Smooth muscle cell (in vitro differentiated cells): ENCODE measurements at regions not wholly inside any gene's neighbourhood (a gene's known extent, or its start where the extent isn't known, plus 50 kb on each side); places are given as distances from the start of the nearest gene placed in this dataset.

Experiments used
- DNase-seq: peaks from one replicate; lab custom pipeline; 2025; ENCODE audit not compliant: unreplicated experiment; lab: John Stamatoyannopoulos, UW
- H2AFZ ChIP-seq: fragments of 200-600 bp; sonication (generic); 2 replicates; pipeline ENCODE4 v1.6.0; 2016; ENCODE audit warnings: antibody characterized with exemption, low read depth, mild to moderate bottlenecking
- H3F3A ChIP-seq: fragments of 200-600 bp; sonication (generic); 2 replicates; pipeline ENCODE4 v1.6.0; 2017; ENCODE audit warnings: antibody characterized with exemption, low read depth
- H3K27ac ChIP-seq: fragments of 200-600 bp; sonication (generic); 2 replicates; pipeline ENCODE4 v1.5.1; 2016; ENCODE audit warnings: low read depth, mild to moderate bottlenecking
- H3K27me3 ChIP-seq: fragments of 200-600 bp; sonication (generic); 2 replicates; pipeline ENCODE4 v1.6.1; 2016; ENCODE audit warnings: low read depth, mild to moderate bottlenecking
- H3K36me3 ChIP-seq: fragments of 200-600 bp; sonication (generic); 2 replicates; pipeline ENCODE4 v1.5.1; 2016; ENCODE audit warnings: low read depth
- H3K4me1 ChIP-seq: fragments of 200-600 bp; sonication (generic); 2 replicates; pipeline ENCODE4 v1.5.1; 2016; ENCODE audit warnings: low read depth
- H3K4me2 ChIP-seq: fragments of 200-600 bp; sonication (generic); 2 replicates; pipeline ENCODE4 v1.6.0; 2016; ENCODE audit warnings: mild to moderate bottlenecking
- H3K4me3 ChIP-seq: fragments of 200-600 bp; sonication (generic); 2 replicates; pipeline ENCODE4 v1.5.1; 2016; ENCODE audit warnings: mild to moderate bottlenecking
- H3K79me2 ChIP-seq: fragments of 200-600 bp; sonication (generic); 2 replicates; pipeline ENCODE4 v1.6.0; 2016; ENCODE audit warnings: low read depth, mild to moderate bottlenecking
- H3K9ac ChIP-seq: fragments of 200-600 bp; sonication (generic); 2 replicates; pipeline ENCODE4 v1.6.0; 2016; ENCODE audit warnings: low read depth
- H3K9me3 ChIP-seq: fragments of 200-600 bp; sonication (generic); replicated peaks from 2 replicates; pipeline ENCODE4 v1.5.1; 2016; ENCODE audit warnings: low read depth
- H4K20me1 ChIP-seq: fragments of 200-600 bp; sonication (generic); 2 replicates; pipeline ENCODE4 v1.6.0; 2016; ENCODE audit warnings: low read depth
- WGBS: methylation state at CpG from one replicate; pipeline ENCODE4 v1.1.7; 2016; ENCODE audit warnings: low lambda C conversion rate; 5-methylcytosine and 5-hydroxymethylcytosine counted together
- TF ChIP-seq, protein P1 (sequence below): fragments of 200-600 bp; sonication (generic); IDR thresholded peaks from 2 replicates; pipeline ENCODE4 v1.5.1; 2017; ENCODE audit warnings: borderline replicate concordance, mild to moderate bottlenecking, antibody characterized with exemption; ENCODE audit not compliant: insufficient read depth, poor library complexity, severe bottlenecking

DNA sequence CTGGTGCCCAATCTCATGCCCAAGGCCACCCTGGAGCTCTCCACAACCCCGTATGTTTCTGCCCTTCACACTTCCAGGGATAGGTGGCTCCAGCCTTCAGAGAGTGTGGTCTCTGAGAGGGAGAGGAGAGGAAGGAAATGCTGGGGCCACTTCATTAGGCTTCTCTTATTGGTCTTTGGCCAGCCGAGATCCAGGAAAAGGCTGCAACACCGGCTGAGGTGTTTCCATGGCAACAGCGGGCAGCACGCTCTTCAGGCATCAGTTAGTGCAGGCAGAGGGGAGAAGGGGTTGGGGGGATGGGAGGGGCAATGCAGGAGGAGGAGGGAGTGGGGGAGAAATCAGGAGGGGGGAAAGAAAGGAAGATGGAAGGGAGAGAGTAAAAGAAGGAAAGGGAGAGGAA is 275.1 kb upstream of the GJB5 start:
- H3K27me3 ChIP-seq: no peaks in the 10 kb centered on the region
- H3K4me1 ChIP-seq: no peaks in the 10 kb centered on the region
- no peak for DNase-seq
- no peaks in the 10 kb centered on the region for H4K20me1 ChIP-seq
- H3K9me3 ChIP-seq: no peaks in the 10 kb centered on the region
- H2AFZ ChIP-seq: no peak overlapping the region
- no peaks in the 10 kb centered on the region for H3K79me2 ChIP-seq
- no peak overlapping the region for H3K27ac ChIP-seq
- 71% methylated on average over 5 of the region's 5 CpGs for WGBS
- no peaks in the 10 kb centered on the region for H3K36me3 ChIP-seq
- no peak overlapping the region for H3K9ac ChIP-seq
- no peak overlapping the region for H3K4me3 ChIP-seq
- H3F3A ChIP-seq: no peaks in the 10 kb centered on the region
- TF ChIP-seq, protein P1, sequence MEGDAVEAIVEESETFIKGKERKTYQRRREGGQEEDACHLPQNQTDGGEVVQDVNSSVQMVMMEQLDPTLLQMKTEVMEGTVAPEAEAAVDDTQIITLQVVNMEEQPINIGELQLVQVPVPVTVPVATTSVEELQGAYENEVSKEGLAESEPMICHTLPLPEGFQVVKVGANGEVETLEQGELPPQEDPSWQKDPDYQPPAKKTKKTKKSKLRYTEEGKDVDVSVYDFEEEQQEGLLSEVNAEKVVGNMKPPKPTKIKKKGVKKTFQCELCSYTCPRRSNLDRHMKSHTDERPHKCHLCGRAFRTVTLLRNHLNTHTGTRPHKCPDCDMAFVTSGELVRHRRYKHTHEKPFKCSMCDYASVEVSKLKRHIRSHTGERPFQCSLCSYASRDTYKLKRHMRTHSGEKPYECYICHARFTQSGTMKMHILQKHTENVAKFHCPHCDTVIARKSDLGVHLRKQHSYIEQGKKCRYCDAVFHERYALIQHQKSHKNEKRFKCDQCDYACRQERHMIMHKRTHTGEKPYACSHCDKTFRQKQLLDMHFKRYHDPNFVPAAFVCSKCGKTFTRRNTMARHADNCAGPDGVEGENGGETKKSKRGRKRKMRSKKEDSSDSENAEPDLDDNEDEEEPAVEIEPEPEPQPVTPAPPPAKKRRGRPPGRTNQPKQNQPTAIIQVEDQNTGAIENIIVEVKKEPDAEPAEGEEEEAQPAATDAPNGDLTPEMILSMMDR: no peak
- H3K4me2 ChIP-seq: no peak overlapping the region

DNA sequence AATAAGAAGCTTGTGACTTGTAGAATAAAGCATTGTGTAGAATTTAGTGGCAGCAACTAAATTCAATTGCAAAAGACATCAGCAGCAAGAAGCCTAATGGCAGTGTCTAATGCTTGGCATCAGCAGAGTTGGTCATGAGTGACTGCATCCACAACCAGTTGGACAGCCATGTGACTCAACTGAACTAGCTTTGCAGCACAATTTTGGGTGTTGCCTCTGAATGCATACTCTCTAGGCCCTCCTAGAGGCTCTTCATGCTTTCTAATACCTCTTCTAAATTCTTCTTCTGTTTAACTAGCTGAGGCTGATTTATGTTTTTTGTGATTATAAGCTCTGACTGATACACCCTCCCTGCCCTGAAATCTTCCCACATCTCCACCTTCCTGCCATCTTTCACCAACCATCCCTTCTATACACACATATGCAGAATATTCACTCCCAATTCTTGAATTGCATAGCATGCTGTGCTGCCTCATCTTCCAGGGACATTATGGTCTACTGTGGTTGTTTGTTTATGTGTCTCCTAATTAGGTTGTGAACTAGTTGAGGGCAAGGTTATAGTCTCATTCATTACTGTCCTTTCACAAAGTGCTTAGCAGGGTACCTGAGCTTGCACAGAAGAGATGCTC is 266.7 kb upstream of the GJB5 start:
- no peak overlapping the region for H3K4me2 ChIP-seq
- TF ChIP-seq, protein P1: no peak
- no peak overlapping the region for H3K4me3 ChIP-seq
- DNase-seq: no peak
- no peaks in the 10 kb centered on the region for H3K9me3 ChIP-seq
- H3K27ac ChIP-seq: no peak overlapping the region
- no peaks in the 10 kb centered on the region for H3K27me3 ChIP-seq
- no peak overlapping the region for H2AFZ ChIP-seq
- no peaks in the 10 kb centered on the region for H3K36me3 ChIP-seq
- H3K9ac ChIP-seq: no peak overlapping the region
- no peaks in the 10 kb centered on the region for H3K4me1 ChIP-seq
- no peaks in the 10 kb centered on the region for H4K20me1 ChIP-seq
- H3F3A ChIP-seq: no peaks in the 10 kb centered on the region
- H3K79me2 ChIP-seq: no peaks in the 10 kb centered on the region

- whole genome bisulfite sequencing: 10% methylated on average over 6 of the region's 6 CpGs
- H3F3A ChIP-seq: no peaks in the 10 kb centered on the region
Observed at GRCh38 chr1:34500451-34500850, 254.4 kb upstream of the GJB5 start.

GRCh38 chr1:34511802-34512201 is 243.0 kb upstream of the GJB5 start:
- Histone ChIP-seq H3K36me3 (no peaks in the 10 kb centered on the region), H3K4me2 (no peak overlapping the region), H3F3A (no peaks in the 10 kb centered on the region), H3K4me1 (no peaks in the 10 kb centered on the region), H2AFZ (no peak overlapping the region), H3K27me3 (no peaks in the 10 kb centered on the region), H3K79me2 (no peaks in the 10 kb centered on the region), H3K9ac (no peak overlapping the region), H3K4me3 (no peak overlapping the region), H4K20me1 (no peaks in the 10 kb centered on the region), H3K27ac (no peak overlapping the region), H3K9me3 (peaks cover 19% of the 10 kb centered on the region)
- TF ChIP-seq, protein P1: no peak
- DNase-seq: no peak

More at GRCh38 chr1:34500451-34500850, 254.4 kb upstream of the GJB5 start:
- no peaks in the 10 kb centered on the region for H3K9me3 ChIP-seq
- no peak overlapping the region for H3K4me3 ChIP-seq
- H3K79me2 ChIP-seq: no peaks in the 10 kb centered on the region
- no peak overlapping the region for H2AFZ ChIP-seq
- no peaks in the 10 kb centered on the region for H3K4me1 ChIP-seq
- H4K20me1 ChIP-seq: no peaks in the 10 kb centered on the region
- no peaks in the 10 kb centered on the region for H3K27me3 ChIP-seq
- no peak overlapping the region for H3K27ac ChIP-seq
- no peak overlapping the region for H3K9ac ChIP-seq
- H3K4me2 ChIP-seq: no peak overlapping the region
- H3K36me3 ChIP-seq: no peaks in the 10 kb centered on the region
- DNase-seq: no peak
- TF ChIP-seq, protein P1: no peak
